Progenitor cell of endocrine pancreas (in vitro differentiated cells): ENCODE measurements at regions not wholly inside any gene's neighbourhood (a gene's known extent, or its start where the extent isn't known, plus 50 kb on each side); places are given as distances from the start of the nearest gene placed in this dataset.

ENCODE experiments used
- DNase-seq: peaks from one replicate; pipeline ENCODE4 v3.0.0; 2021; ENCODE audit warnings: low spot score; ENCODE audit not compliant: unreplicated experiment
- H3K27ac Mint-ChIP-seq: 2 replicates; pipeline ENCODE4 v1.8.0; 2021; ENCODE audit warnings: mild to moderate bottlenecking, moderate library complexity, mixed read lengths
- H3K27me3 Mint-ChIP-seq: 2 replicates; pipeline ENCODE4 v1.8.0; 2021; ENCODE audit warnings: mixed read lengths
- H3K36me3 Mint-ChIP-seq: 2 replicates; pipeline ENCODE4 v1.8.0; 2022; ENCODE audit warnings: mixed read lengths; ENCODE audit not compliant: insufficient read depth
- H3K4me1 Mint-ChIP-seq: 2 replicates; pipeline ENCODE4 v1.8.0; 2021; ENCODE audit warnings: low read depth, mixed read lengths
- H3K4me3 Mint-ChIP-seq: 2 replicates; pipeline ENCODE4 v1.8.0; 2021; ENCODE audit warnings: low read depth, mild to moderate bottlenecking, moderate library complexity, mixed read lengths
- H3K9me3 Mint-ChIP-seq: 2 replicates; pipeline ENCODE4 v1.8.0; 2021; ENCODE audit warnings: low read depth, mixed read lengths
- CTCF ChIP-seq: fragments of 200-600 bp; sonication (generic); IDR thresholded peaks from one replicate; pipeline ENCODE4 v1.5.0; 2021; ENCODE audit warnings: antibody characterized with exemption, mild to moderate bottlenecking; ENCODE audit not compliant: unreplicated experiment

GRCh38 chr4:14125375-14126129 lies 498.0 kb upstream of the BOD1L1 start:
- Mint-ChIP-seq H3K4me3 (no peak overlapping the region), H3K36me3 (no peaks in the 10 kb centered on the region), H3K4me1 (no peaks in the 10 kb centered on the region), H3K27me3 (peaks cover 5% of the 10 kb centered on the region), H3K9me3 (no peaks in the 10 kb centered on the region), H3K27ac (no peak overlapping the region)
- TF ChIP-seq CTCF = no peak
- DNase-seq = no peak

- no peaks in the 10 kb centered on the region for H3K36me3 Mint-ChIP-seq
- no peak for TF ChIP-seq CTCF
Measured at GRCh38 chr4:14130551-14130950, 503.0 kb upstream of the BOD1L1 start.

GRCh38 chr4:14131335-14131734 lies 503.8 kb upstream of the BOD1L1 start:
- Mint-ChIP-seq H3K36me3 (no peaks in the 10 kb centered on the region), H3K27ac (no peak overlapping the region), H3K9me3 (no peaks in the 10 kb centered on the region), H3K4me1 (peaks cover 2% of the 10 kb centered on the region), H3K27me3 (peaks cover 5% of the 10 kb centered on the region), H3K4me3 (no peak overlapping the region)
- no peak for DNase-seq
- TF ChIP-seq CTCF = no peak

More at GRCh38 chr4:14130551-14130950, 503.0 kb upstream of the BOD1L1 start:
- Mint-ChIP-seq H3K4me1 (peaks cover 2% of the 10 kb centered on the region), H3K27ac (no peak overlapping the region), H3K4me3 (no peak overlapping the region), H3K27me3 (peaks cover 5% of the 10 kb centered on the region), H3K9me3 (no peaks in the 10 kb centered on the region)
- no peak for DNase-seq

DNA sequence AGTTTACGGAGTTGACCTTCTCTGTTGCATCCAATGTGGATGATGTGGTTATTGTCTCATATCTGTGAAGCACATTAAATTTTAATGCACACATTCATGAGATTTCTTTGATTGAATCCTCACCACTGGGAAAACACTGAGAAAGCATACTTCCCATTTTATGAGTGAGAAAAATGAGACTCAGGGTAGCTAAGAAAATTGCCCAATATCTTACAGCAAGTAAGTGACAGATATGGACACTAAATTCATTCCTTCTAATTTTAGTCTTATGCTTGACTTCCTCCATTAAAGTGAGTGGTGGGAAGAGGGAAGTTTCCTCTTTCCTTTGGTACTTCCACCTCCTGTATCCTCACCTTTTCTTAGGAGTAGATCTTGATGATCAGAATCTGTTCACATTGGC lies 504.8 kb upstream of the BOD1L1 start:
- no peaks in the 10 kb centered on the region for H3K36me3 Mint-ChIP-seq

GRCh38 chr4:14138106-14138505 lies 510.6 kb upstream of the BOD1L1 start:
- DNase-seq = no peak
- no peaks in the 10 kb centered on the region for H3K36me3 Mint-ChIP-seq
- no peaks in the 10 kb centered on the region for H3K27me3 Mint-ChIP-seq

More for the DNA sequence above, 504.8 kb upstream of the BOD1L1 start:
- peaks cover 2% of the 10 kb centered on the region for H3K4me1 Mint-ChIP-seq
- no peak overlapping the region for H3K27ac Mint-ChIP-seq
- H3K4me3 Mint-ChIP-seq = no peak overlapping the region
- TF ChIP-seq CTCF = no peak
- no peaks in the 10 kb centered on the region for H3K9me3 Mint-ChIP-seq
- DNase-seq = no peak
- H3K27me3 Mint-ChIP-seq = peaks cover 5% of the 10 kb centered on the region

More at GRCh38 chr4:14138106-14138505, 510.6 kb upstream of the BOD1L1 start:
- H3K4me1 Mint-ChIP-seq = peaks cover 2% of the 10 kb centered on the region
- H3K4me3 Mint-ChIP-seq = no peak overlapping the region
- H3K27ac Mint-ChIP-seq = no peak overlapping the region
- no peak for TF ChIP-seq CTCF
- H3K9me3 Mint-ChIP-seq = peaks cover 4% of the 10 kb centered on the region
